Thoracic aorta (tissue), 2 donors: ENCODE measurements at regions not wholly inside any gene's neighbourhood (a gene's known extent, or its start where the extent isn't known, plus 50 kb on each side); places are given as distances from the start of the nearest gene placed in this dataset.

ENCODE experiments used
- ATAC-seq: fragments of 150-250 bp; one replicate; pipeline ENCODE4 v1.8.0; 2017; ENCODE audit warnings: low read depth; ENCODE audit not compliant: insufficient number of reproducible peaks, low FRiP score
- DNase-seq: peaks from one replicate; pipeline ENCODE4 v3.0.0-alpha.2; 2020; ENCODE audit warnings: low spot score
- H3K27ac ChIP-seq, 2 donors: fragments of 200-600 bp; sonication (generic); 1 replicate in 1 of 2; 2 replicates in 1 of 2; pipeline ENCODE4 v1.5.1; 2016; ENCODE audit warnings: mild to moderate bottlenecking in 2 of 2, moderate library complexity in 2 of 2
- H3K27me3 ChIP-seq: fragments of 200-600 bp; sonication (generic); replicated peaks from 2 replicates; pipeline ENCODE4 v1.6.0; 2016; ENCODE audit warnings: mild to moderate bottlenecking; ENCODE audit not compliant: insufficient read depth
- H3K36me3 ChIP-seq: fragments of 200-600 bp; sonication (generic); one replicate; pipeline ENCODE4 v1.5.1; 2016
- H3K4me1 ChIP-seq, 2 donors: fragments of 200-600 bp; sonication (generic); 1 replicate in 1 of 2; 2 replicates in 1 of 2; pipeline versions ENCODE4 v1.5.1 to v1.6.0; 2016; ENCODE audit warnings: low read depth in 2 of 2, mild to moderate bottlenecking in 1 of 2; ENCODE audit not compliant: control insufficient read depth in 1 of 2
- H3K4me3 ChIP-seq: fragments of 200-600 bp; sonication (generic); 2 replicates; pipeline ENCODE4 v1.5.1; 2016; ENCODE audit warnings: mild to moderate bottlenecking
- H3K9me3 ChIP-seq: fragments of 200-600 bp; sonication (generic); 2 replicates; pipeline ENCODE4 v1.5.1; 2016
- CTCF ChIP-seq: fragments of 200-600 bp; sonication (generic); IDR thresholded peaks from one replicate; pipeline ENCODE4 v1.5.1; 2019; ENCODE audit warnings: antibody characterized with exemption

- ATAC-seq (no peak), DNase-seq (no peak)
- no peak for TF ChIP-seq CTCF
- H3K27ac ChIP-seq = no peak overlapping the region
- H3K36me3 ChIP-seq = no peaks in the 10 kb centered on the region
- H3K4me1 ChIP-seq = no peaks in the 10 kb centered on the region
- no peaks in the 10 kb centered on the region for H3K27me3 ChIP-seq
- no peaks in the 10 kb centered on the region for H3K9me3 ChIP-seq
- H3K4me3 ChIP-seq = no peak overlapping the region
These were observed 63.5 kb upstream of the PPM1H start for GRCh38 chr12:62998454-62998853.

GRCh38 chr12:62995097-62995496, 60.1 kb upstream of the PPM1H start:
- no peaks in the 10 kb centered on the region for H3K9me3 ChIP-seq
- H3K27me3 ChIP-seq = no peaks in the 10 kb centered on the region
- H3K27ac ChIP-seq = no peak overlapping the region
- H3K4me3 ChIP-seq = no peak overlapping the region
- H3K4me1 ChIP-seq = no peaks in the 10 kb centered on the region
- H3K36me3 ChIP-seq = no peaks in the 10 kb centered on the region
- DNase-seq (no peak), ATAC-seq (no peak)
- TF ChIP-seq CTCF = no peak

DNA sequence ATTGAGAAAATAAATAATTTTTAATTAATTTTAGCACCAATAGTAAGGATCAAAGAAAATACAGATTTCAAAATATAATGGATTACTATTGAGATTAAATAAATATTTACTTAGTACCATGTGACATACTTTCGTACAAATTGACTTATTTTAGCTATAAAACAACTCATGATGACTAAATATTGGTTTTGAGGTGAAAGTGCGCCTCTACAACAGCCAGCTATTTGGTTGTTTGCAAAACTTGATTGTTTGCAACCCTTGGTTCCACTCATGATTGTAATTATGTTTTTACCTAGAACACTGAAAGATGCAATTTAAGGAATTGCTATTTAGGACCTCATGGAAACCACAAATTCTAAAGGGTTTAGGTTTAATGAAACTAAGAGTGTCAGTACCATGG, 51.9 kb upstream of the PPM1H start:
- no peaks in the 10 kb centered on the region for H3K4me1 ChIP-seq
- DNase-seq (no peak), ATAC-seq (no peak)
- no peak overlapping the region for H3K4me3 ChIP-seq
- no peaks in the 10 kb centered on the region for H3K27me3 ChIP-seq
- no peaks in the 10 kb centered on the region for H3K36me3 ChIP-seq
- TF ChIP-seq CTCF = no peak
- no peak overlapping the region for H3K27ac ChIP-seq
- H3K9me3 ChIP-seq = no peaks in the 10 kb centered on the region
